ENCODE measurements at regions not wholly inside any gene's neighbourhood (a gene's known extent, or its start where the extent isn't known, plus 50 kb on each side); places are given as distances from the start of the nearest gene placed in this dataset.
"Not testable (repeated sequence)": the region's sequence is repeated elsewhere in the genome, so short reads cannot be mapped to it uniquely, and the experiment has no call there.

GRCh38 chr7:82600531-82600930 lies 157.0 kb upstream of the CACNA2D1 start:
- Mint-ChIP-seq H3K4me3 (no peak overlapping the region), H3K27me3 (no peaks in the 10 kb centered on the region), H3K4me1 (no peaks in the 10 kb centered on the region), H3K36me3 (no peaks in the 10 kb centered on the region), H3K27ac (no peak overlapping the region), H3K9me3 (no peaks in the 10 kb centered on the region)
- DNase-seq (peak in 1 of 35 experiments; percentile 6), ATAC-seq (replicated peaks in 1 of 4) (no peak)
- WGBS (ENCODE audit: insufficient coverage) = no CpG with 5 or more reads among the region's 3 CpGs
- H3K36me3 ChIP-seq (ENCODE audit: control insufficient read depth in 2 of 2, extremely low read depth in 1 of 2, insufficient read depth in 1 of 2, low read length in 1 of 2) = no peaks in the 10 kb centered on the region
- no peak overlapping the region for H3K4me3 ChIP-seq (ENCODE audit: control insufficient read depth in 1 of 2, extremely low read depth in 1 of 2, low read length in 1 of 2)
- H3K9me3 ChIP-seq = no peaks in the 10 kb centered on the region
- ChIA-PET CTCF (interaction anchor here in 1 of 2 donors (0.5 kb wide), 1 partner anchor 123 kb away, joined by 4 read pairs; no protein-coding TSS in a partner anchor), POLR2A (interaction anchor here in 1 of 2 donors (0.5 kb wide), 1 partner anchor 1490 kb away, joined by 3 read pairs; no protein-coding TSS in a partner anchor)
- H3K27ac ChIP-seq (ENCODE audit: low read length) = no peak overlapping the region
- no peaks in the 10 kb centered on the region for H3K4me1 ChIP-seq (ENCODE audit: control insufficient read depth in 1 of 2, extremely low read depth in 1 of 2, insufficient read depth in 2 of 2, low read length in 2 of 2)
- H3K27me3 ChIP-seq (replicated peaks in 1 of 2; ENCODE audit: control insufficient read depth in 2 of 2, extremely low read depth in 1 of 2, insufficient read depth in 2 of 2, low read length in 1 of 2) = no peaks in the 10 kb centered on the region

- Histone ChIP-seq H3K27ac (ENCODE audit: low read length) (no peak overlapping the region), H3K36me3 (ENCODE audit: control insufficient read depth in 2 of 2, extremely low read depth in 1 of 2, insufficient read depth in 1 of 2, low read length in 1 of 2) (no peaks in the 10 kb centered on the region), H3K9me3 (no peaks in the 10 kb centered on the region), H3K4me1 (ENCODE audit: control insufficient read depth in 1 of 2, extremely low read depth in 1 of 2, insufficient read depth in 2 of 2, low read length in 2 of 2) (no peaks in the 10 kb centered on the region), H3K27me3 (replicated peaks in 1 of 2; ENCODE audit: control insufficient read depth in 2 of 2, extremely low read depth in 1 of 2, insufficient read depth in 2 of 2, low read length in 1 of 2) (no peaks in the 10 kb centered on the region), H3K4me3 (ENCODE audit: control insufficient read depth in 1 of 2, extremely low read depth in 1 of 2, low read length in 1 of 2) (no peak overlapping the region)
- DNase-seq (no peak), ATAC-seq (replicated peaks in 1 of 4) (no peak)
- Mint-ChIP-seq H3K27ac (no peak overlapping the region), H3K4me1 (no peaks in the 10 kb centered on the region), H3K4me3 (no peak overlapping the region), H3K27me3 (no peaks in the 10 kb centered on the region), H3K9me3 (no peaks in the 10 kb centered on the region), H3K36me3 (no peaks in the 10 kb centered on the region)
- ChIA-PET POLR2A (interaction anchor here in 1 of 2 donors (0.5 kb wide), 1 partner anchor 1489 kb away, joined by 3 read pairs; no protein-coding TSS in a partner anchor), CTCF (interaction anchor here in 1 of 2 donors (0.6 kb wide), 1 partner anchor 248 kb away, joined by 5 read pairs; no protein-coding TSS in a partner anchor)
These were observed 156.3 kb upstream of the CACNA2D1 start for GRCh38 chr7:82599895-82600294.

- Histone ChIP-seq H3K36me3 (ENCODE audit: control insufficient read depth in 2 of 2, extremely low read depth in 1 of 2, insufficient read depth in 1 of 2, low read length in 1 of 2) (no peaks in the 10 kb centered on the region), H3K9me3 (no peaks in the 10 kb centered on the region), H3K27me3 (replicated peaks in 1 of 2; ENCODE audit: control insufficient read depth in 2 of 2, extremely low read depth in 1 of 2, insufficient read depth in 2 of 2, low read length in 1 of 2) (no peaks in the 10 kb centered on the region), H3K4me3 (ENCODE audit: control insufficient read depth in 1 of 2, extremely low read depth in 1 of 2, low read length in 1 of 2) (no peak overlapping the region), H3K4me1 (ENCODE audit: control insufficient read depth in 1 of 2, extremely low read depth in 1 of 2, insufficient read depth in 2 of 2, low read length in 2 of 2) (no peaks in the 10 kb centered on the region), H3K27ac (ENCODE audit: low read length) (no peak overlapping the region)
- H3K27me3 Mint-ChIP-seq = no peaks in the 10 kb centered on the region
- ChIA-PET CTCF (interaction anchor here in 1 of 2 donors (0.7 kb wide), 1 partner anchor 236 kb away, joined by 4 read pairs; no protein-coding TSS in a partner anchor), POLR2A (no interaction called here)
- H3K36me3 Mint-ChIP-seq = no peaks in the 10 kb centered on the region
- H3K9me3 Mint-ChIP-seq = no peaks in the 10 kb centered on the region
- ATAC-seq (replicated peaks in 1 of 4) (no peak), DNase-seq (no peak)
- no peak overlapping the region for H3K4me3 Mint-ChIP-seq
- no peak overlapping the region for H3K27ac Mint-ChIP-seq
- no peaks in the 10 kb centered on the region for H3K4me1 Mint-ChIP-seq
- no CpG with 5 or more reads among the region's 1 CpG for WGBS (ENCODE audit: insufficient coverage)
These were observed 155.4 kb upstream of the CACNA2D1 start for GRCh38 chr7:82598958-82599357.

GRCh38 chr7:82595795-82596194 lies 152.2 kb upstream of the CACNA2D1 start:
- H3K4me1 ChIP-seq (ENCODE audit: control insufficient read depth in 1 of 2, extremely low read depth in 1 of 2, insufficient read depth in 2 of 2, low read length in 2 of 2); H3K4me3 ChIP-seq (ENCODE audit: control insufficient read depth in 1 of 2, extremely low read depth in 1 of 2, low read length in 1 of 2); H3K27me3 Mint-ChIP-seq; DNase-seq; H3K4me3 Mint-ChIP-seq; H3K27ac Mint-ChIP-seq; H3K9me3 ChIP-seq; H3K27me3 ChIP-seq (replicated peaks in 1 of 2; ENCODE audit: control insufficient read depth in 2 of 2, extremely low read depth in 1 of 2, insufficient read depth in 2 of 2, low read length in 1 of 2); ATAC-seq (replicated peaks in 1 of 4); H3K9me3 Mint-ChIP-seq; H3K36me3 Mint-ChIP-seq; CTCF ChIA-PET; H3K4me1 Mint-ChIP-seq; POLR2A ChIA-PET; H3K36me3 ChIP-seq (ENCODE audit: control insufficient read depth in 2 of 2, extremely low read depth in 1 of 2, insufficient read depth in 1 of 2, low read length in 1 of 2); H3K27ac ChIP-seq (ENCODE audit: low read length): not testable (repeated sequence)
- WGBS (ENCODE audit: insufficient coverage) = no CpG with 5 or more reads among the region's 3 CpGs

GRCh38 chr7:82595176-82595575 lies 151.6 kb upstream of the CACNA2D1 start:
- CTCF ChIA-PET = no interaction called here
- DNase-seq (no peak), ATAC-seq (replicated peaks in 1 of 4) (no peak)

GRCh38 chr7:82594665-82595064 lies 151.1 kb upstream of the CACNA2D1 start:
- ATAC-seq (replicated peaks in 1 of 4) = no peak

More at GRCh38 chr7:82595176-82595575, 151.6 kb upstream of the CACNA2D1 start:
- no peak overlapping the region for H3K27ac Mint-ChIP-seq
- Histone ChIP-seq H3K9me3 (no peaks in the 10 kb centered on the region), H3K27me3 (replicated peaks in 1 of 2; ENCODE audit: control insufficient read depth in 2 of 2, extremely low read depth in 1 of 2, insufficient read depth in 2 of 2, low read length in 1 of 2) (no peaks in the 10 kb centered on the region), H3K36me3 (ENCODE audit: control insufficient read depth in 2 of 2, extremely low read depth in 1 of 2, insufficient read depth in 1 of 2, low read length in 1 of 2) (no peaks in the 10 kb centered on the region), H3K27ac (ENCODE audit: low read length) (no peak overlapping the region), H3K4me3 (ENCODE audit: control insufficient read depth in 1 of 2, extremely low read depth in 1 of 2, low read length in 1 of 2) (no peak overlapping the region), H3K4me1 (ENCODE audit: control insufficient read depth in 1 of 2, extremely low read depth in 1 of 2, insufficient read depth in 2 of 2, low read length in 2 of 2) (no peaks in the 10 kb centered on the region)
- no peaks in the 10 kb centered on the region for H3K27me3 Mint-ChIP-seq
- no peaks in the 10 kb centered on the region for H3K9me3 Mint-ChIP-seq
- H3K4me1 Mint-ChIP-seq = no peaks in the 10 kb centered on the region
- POLR2A ChIA-PET = no interaction called here
- no peaks in the 10 kb centered on the region for H3K36me3 Mint-ChIP-seq
- no peak overlapping the region for H3K4me3 Mint-ChIP-seq

GRCh38 chr7:82593780-82594179 lies 150.2 kb upstream of the CACNA2D1 start:
- Histone ChIP-seq H3K9me3 (no peaks in the 10 kb centered on the region), H3K4me3 (ENCODE audit: control insufficient read depth in 1 of 2, extremely low read depth in 1 of 2, low read length in 1 of 2) (no peak overlapping the region), H3K4me1 (ENCODE audit: control insufficient read depth in 1 of 2, extremely low read depth in 1 of 2, insufficient read depth in 2 of 2, low read length in 2 of 2) (no peaks in the 10 kb centered on the region), H3K36me3 (ENCODE audit: control insufficient read depth in 2 of 2, extremely low read depth in 1 of 2, insufficient read depth in 1 of 2, low read length in 1 of 2) (no peaks in the 10 kb centered on the region), H3K27ac (ENCODE audit: low read length) (no peak overlapping the region), H3K27me3 (replicated peaks in 1 of 2; ENCODE audit: control insufficient read depth in 2 of 2, extremely low read depth in 1 of 2, insufficient read depth in 2 of 2, low read length in 1 of 2) (no peaks in the 10 kb centered on the region)
- ChIA-PET CTCF (no interaction called here), POLR2A (no interaction called here)
- Mint-ChIP-seq H3K4me1 (no peaks in the 10 kb centered on the region), H3K4me3 (no peak overlapping the region), H3K27ac (no peak overlapping the region), H3K27me3 (no peaks in the 10 kb centered on the region), H3K9me3 (no peaks in the 10 kb centered on the region), H3K36me3 (no peaks in the 10 kb centered on the region)
- WGBS (ENCODE audit: insufficient coverage) = no CpG with 5 or more reads among the region's 3 CpGs
- DNase-seq (no peak), ATAC-seq (replicated peaks in 1 of 4) (no peak)

More at GRCh38 chr7:82594665-82595064, 151.1 kb upstream of the CACNA2D1 start:
- CTCF ChIA-PET = interaction anchor here in 1 of 2 donors (0.7 kb wide), 1 partner anchor 11 kb away, joined by 3 read pairs; no protein-coding TSS in a partner anchor
- no peaks in the 10 kb centered on the region for H3K36me3 Mint-ChIP-seq
- no peak overlapping the region for H3K4me3 ChIP-seq (ENCODE audit: control insufficient read depth in 1 of 2, extremely low read depth in 1 of 2, low read length in 1 of 2)
- H3K9me3 ChIP-seq = no peaks in the 10 kb centered on the region
- no peak overlapping the region for H3K27ac ChIP-seq (ENCODE audit: low read length)
- 88% methylated on average over 4 of the region's 6 CpGs for WGBS (ENCODE audit: insufficient coverage)
- H3K27ac Mint-ChIP-seq = no peak overlapping the region
- POLR2A ChIA-PET = no interaction called here
- H3K4me1 ChIP-seq (ENCODE audit: control insufficient read depth in 1 of 2, extremely low read depth in 1 of 2, insufficient read depth in 2 of 2, low read length in 2 of 2) = no peaks in the 10 kb centered on the region
- H3K36me3 ChIP-seq (ENCODE audit: control insufficient read depth in 2 of 2, extremely low read depth in 1 of 2, insufficient read depth in 1 of 2, low read length in 1 of 2) = no peaks in the 10 kb centered on the region
- H3K4me3 Mint-ChIP-seq = no peak overlapping the region
- H3K27me3 ChIP-seq (replicated peaks in 1 of 2; ENCODE audit: control insufficient read depth in 2 of 2, extremely low read depth in 1 of 2, insufficient read depth in 2 of 2, low read length in 1 of 2) = no peaks in the 10 kb centered on the region
- no peaks in the 10 kb centered on the region for H3K4me1 Mint-ChIP-seq
- DNase-seq = no peak
- no peaks in the 10 kb centered on the region for H3K9me3 Mint-ChIP-seq
- H3K27me3 Mint-ChIP-seq = no peaks in the 10 kb centered on the region
